Transverse colon (tissue), 4 donors: ENCODE measurements at regions not wholly inside any gene's neighbourhood (a gene's known extent, or its start where the extent isn't known, plus 50 kb on each side); places are given as distances from the start of the nearest gene placed in this dataset.

Experiments used
- DNase-seq: peaks from one replicate; pipeline ENCODE4 v3.0.0-alpha.2; 2019
- H3K27ac ChIP-seq, 4 donors: fragments of 200-600 bp; sonication (generic); 2 replicates each; pipeline ENCODE4 v1.5.1; 2016 to 2018; ENCODE audit warnings: inconsistent platforms in 4 of 4
- H3K27me3 ChIP-seq: fragments of 200-600 bp; sonication (generic); 2 replicates; pipeline ENCODE4 v1.5.1; 2017; ENCODE audit warnings: inconsistent platforms
- H3K36me3 ChIP-seq, 4 donors: fragments of 200-600 bp; sonication (generic); 2 replicates each; pipeline ENCODE4 v1.5.1; 2017 to 2019; ENCODE audit warnings: inconsistent platforms in 4 of 4
- H3K4me1 ChIP-seq, 4 donors: fragments of 200-600 bp; sonication (generic); 2 replicates each; pipeline ENCODE4 v1.5.1; 2017 to 2020; ENCODE audit warnings: inconsistent platforms in 4 of 4
- H3K4me3 ChIP-seq, 4 donors: fragments of 200-600 bp; sonication (generic); 1 replicate in 1 of 4; 2 replicates in 3 of 4; pipeline versions ENCODE4 v1.5.1 to v1.6.1; 2017 to 2019; ENCODE audit warnings: inconsistent platforms in 4 of 4
- H3K9me3 ChIP-seq, 2 donors: fragments of 200-600 bp; sonication (generic); 2 replicates each; pipeline ENCODE4 v1.5.1; 2017 to 2019; ENCODE audit warnings: inconsistent platforms in 2 of 2
- CTCF ChIP-seq, 5 experiments: fragments of 200-600 bp in 3 of 5; fragments of 450-650 bp in 2 of 5; sonication (generic) in 3 of 5; IDR thresholded peaks; 1 replicate in 2 of 5; 2 replicates in 3 of 5; pipeline ENCODE4 v1.5.1; 2016 to 2017; ENCODE audit warnings: antibody characterized with exemption in 5 of 5, inconsistent platforms in 3 of 5, mild to moderate bottlenecking in 2 of 5, moderate library complexity in 1 of 5
- EP300 ChIP-seq: sonication (generic); formaldehyde crosslinking; IDR thresholded peaks from one replicate; pipeline ENCODE4 v1.6.1; 2017; ENCODE audit warnings: antibody characterized with exemption, low read depth
- POLR2A ChIP-seq: fragments of 450-650 bp; IDR thresholded peaks from one replicate; pipeline ENCODE4 v1.6.1; 2016; ENCODE audit warnings: antibody characterized with exemption, mild to moderate bottlenecking, moderate library complexity
- POLR2AphosphoS5 ChIP-seq, 3 donors: sonication (generic); formaldehyde crosslinking; IDR thresholded peaks; one replicate each; pipeline ENCODE4 v1.6.1; 2016; ENCODE audit warnings: antibody characterized with exemption in 3 of 3
- WGBS, 2 donors: methylation state at CpG; one replicate each; pipeline ENCODE4 v1.1.5; 2018; ENCODE audit warnings: low coverage in 1 of 2; 5-methylcytosine and 5-hydroxymethylcytosine counted together
- in situ Hi-C, 4 donors: fragments of 200-750 bp; cut with MboI; loops; one replicate each; pipeline versions ENCODE4 v1.15.0 to v1.15.1; 2017; ENCODE audit warnings: low sequenced_read_pairs in 3 of 4, low pct_ligation_motif_present in 1 of 4, low pct_unique_long_range_greater_than_20kb in 1 of 4
- intact Hi-C: fragments of 100-400 bp; cut with DNase I; formaldehyde crosslinking; loops from one replicate; pipeline ENCODE4 v1.15.1; 2023; ENCODE audit warnings: low total_unique reads

GRCh38 chr5:23977997-23978396 lies 470.6 kb downstream of the PRDM9 start:
- Histone ChIP-seq H3K36me3 (no peaks in the 10 kb centered on the region), H3K27me3 (no peaks in the 10 kb centered on the region), H3K4me1 (no peaks in the 10 kb centered on the region), H3K27ac (no peak overlapping the region), H3K9me3 (peaks cover 13 to 17% of the 10 kb centered on the region in 2 donors), H3K4me3 (no peak overlapping the region)
- TF ChIP-seq CTCF (IDR thresholded peaks at IDR 0.05) (peak in 2 of 5 experiments; percentile 11 to 23), POLR2AphosphoS5 (IDR thresholded peaks at IDR 0.05) (no peak)
- intact Hi-C loops, result no loop called here
- peak; percentile 10 for DNase-seq
- in situ Hi-C loops, result no loop called here
- 56 to 67% methylated on average over 3 to 4 of the region's 4 CpGs for WGBS, 2 donors

- 77 to 80% methylated on average over 1 to 2 of the region's 2 CpGs for WGBS, 2 donors
Measured at GRCh38 chr5:23991406-23991805, 484.0 kb downstream of the PRDM9 start.

GRCh38 chr5:23994581-23995370 lies 487.4 kb downstream of the PRDM9 start:
- H3K27me3 ChIP-seq, result no peaks in the 10 kb centered on the region
- no peaks in the 10 kb centered on the region for H3K4me1 ChIP-seq
- intact Hi-C loops (no loop called here), in situ Hi-C loops (no loop called here)
- WGBS, 2 donors, result 55 to 56% methylated on average over 4 of the region's 4 CpGs
- H3K9me3 ChIP-seq, result no peaks in the 10 kb centered on the region
- DNase-seq, result no peak
- H3K36me3 ChIP-seq, result no peaks in the 10 kb centered on the region
- H3K27ac ChIP-seq, result no peak overlapping the region
- H3K4me3 ChIP-seq, result no peak overlapping the region
- TF ChIP-seq CTCF (IDR thresholded peaks at IDR 0.05) (peak in 2 of 5 experiments; percentile 15), POLR2AphosphoS5 (IDR thresholded peaks at IDR 0.05) (no peak)

More at GRCh38 chr5:23991406-23991805, 484.0 kb downstream of the PRDM9 start:
- no peak for TF ChIP-seq POLR2A
- TF ChIP-seq CTCF (IDR thresholded peaks at IDR 0.05), result no peak
- TF ChIP-seq EP300, result no peak
- TF ChIP-seq POLR2AphosphoS5 (IDR thresholded peaks at IDR 0.05), result no peak
- H3K27me3 ChIP-seq, result no peaks in the 10 kb centered on the region
- no peaks in the 10 kb centered on the region for H3K9me3 ChIP-seq
- H3K4me3 ChIP-seq, result no peak overlapping the region
- in situ Hi-C loops (no loop called here), intact Hi-C loops (no loop called here)
- no peaks in the 10 kb centered on the region for H3K36me3 ChIP-seq
- no peak overlapping the region for H3K27ac ChIP-seq
- DNase-seq, result no peak
- no peaks in the 10 kb centered on the region for H3K4me1 ChIP-seq

- no peaks in the 10 kb centered on the region for H3K36me3 ChIP-seq
- no peak overlapping the region for H3K27ac ChIP-seq
- WGBS, 2 donors, result 53 to 60% methylated on average over 3 to 5 of the region's 5 CpGs
- H3K9me3 ChIP-seq, result no peaks in the 10 kb centered on the region
- H3K4me1 ChIP-seq, result no peaks in the 10 kb centered on the region
- no peak for DNase-seq
- in situ Hi-C loops, result no loop called here
- no peak overlapping the region for H3K4me3 ChIP-seq
- TF ChIP-seq POLR2AphosphoS5 (IDR thresholded peaks at IDR 0.05) (no peak), POLR2A (no peak), CTCF (IDR thresholded peaks at IDR 0.05) (no peak), EP300 (no peak)
- H3K27me3 ChIP-seq, result no peaks in the 10 kb centered on the region
- intact Hi-C loops, result no loop called here
Measured at GRCh38 chr5:23996525-23996924, 489.1 kb downstream of the PRDM9 start.
